HEK293 (cell line): ENCODE measurements at regions not wholly inside any gene's neighbourhood (a gene's known extent, or its start where the extent isn't known, plus 50 kb on each side); places are given as distances from the start of the nearest gene placed in this dataset.

Experiments used
- CTCF ChIA-PET: fragments of 350-600 bp; formaldehyde crosslinking; extraction: SDS; loops from one replicate; lab custom pipeline; 2021; ENCODE audit warnings: antibody characterized with exemption; lab: Yijun Ruan, JAX
- POLR2A ChIA-PET: fragments of 300-600 bp; formaldehyde crosslinking; extraction: SDS; loops from one replicate; lab custom pipeline; 2020; ENCODE audit warnings: antibody characterized with exemption, inconsistent platforms; lab: Yijun Ruan, JAX
- H3K27ac ChIP-seq: fragments of 200-500 bp; sonication (Bioruptor generic); 2 replicates; pipeline ENCODE4 v1.5.1; 2014; ENCODE audit warnings: low read depth, low read length, control low read depth, inconsistent platforms; ENCODE audit errors: extremely low read depth
- H3K36me3 ChIP-seq, 2 experiments: fragments of 200-500 bp in 1 of 2; sonication (Bioruptor generic) in 1 of 2; 1 replicate in 1 of 2; 2 replicates in 1 of 2; pipeline ENCODE4 v1.5.1; 2014 to 2017; ENCODE audit warnings: inconsistent platforms in 2 of 2, low read length in 2 of 2; ENCODE audit not compliant: control insufficient read depth in 2 of 2, insufficient read depth in 1 of 2
- H3K4me1 ChIP-seq: fragments of 200-500 bp; sonication (Bioruptor generic); 2 replicates; pipeline ENCODE4 v1.5.1; 2014; ENCODE audit warnings: mild to moderate bottlenecking, low read length, inconsistent platforms; ENCODE audit not compliant: control insufficient read depth, insufficient read depth
- H3K4me3 ChIP-seq: 2 replicates; pipeline ENCODE4 v1.5.1; 2011; ENCODE audit warnings: low read depth, mild to moderate bottlenecking, control low read depth, low read length, moderate library complexity
- H3K9me3 ChIP-seq: fragments of 200-500 bp; sonication (Bioruptor generic); 2 replicates; pipeline ENCODE4 v1.5.1; 2014; ENCODE audit warnings: low read depth, low read length, inconsistent platforms; ENCODE audit not compliant: control insufficient read depth, insufficient read depth
- GLI4 ChIP-seq: fragments of 450-650 bp; formaldehyde crosslinking; IDR thresholded peaks from 2 replicates; pipeline ENCODE4 v1.5.1; 2016; ENCODE audit warnings: missing biosample characterization, missing genetic modification characterization
- KLF7 ChIP-seq: fragments of 450-650 bp; formaldehyde crosslinking; IDR thresholded peaks from 2 replicates; pipeline ENCODE4 v1.5.1; 2016; ENCODE audit warnings: missing biosample characterization, missing genetic modification characterization, borderline replicate concordance
- WT1 ChIP-seq: fragments of 450-650 bp; formaldehyde crosslinking; IDR thresholded peaks from 2 replicates; pipeline ENCODE4 v1.5.1; 2016; ENCODE audit warnings: missing biosample characterization, missing genetic modification characterization
- ZBTB21 ChIP-seq: fragments of 450-650 bp; formaldehyde crosslinking; IDR thresholded peaks from 2 replicates; pipeline ENCODE4 v1.5.1; 2017; ENCODE audit warnings: missing biosample characterization, missing genetic modification characterization
- ZNF10 ChIP-seq: fragments of 450-650 bp; formaldehyde crosslinking; IDR thresholded peaks from 2 replicates; pipeline ENCODE4 v1.5.1; 2017; ENCODE audit warnings: missing biosample characterization, missing genetic modification characterization
- ZNF148 ChIP-seq: fragments of 450-650 bp; formaldehyde crosslinking; IDR thresholded peaks from 2 replicates; pipeline ENCODE4 v1.5.0; 2017; ENCODE audit warnings: missing biosample characterization, missing genetic modification characterization, borderline replicate concordance
- ZNF354C ChIP-seq: fragments of 450-650 bp; formaldehyde crosslinking; IDR thresholded peaks from 2 replicates; pipeline ENCODE4 v1.5.1; 2016; ENCODE audit warnings: missing biosample characterization, missing genetic modification characterization, low read depth, borderline replicate concordance
- ZNF426 ChIP-seq: fragments of 450-650 bp; formaldehyde crosslinking; IDR thresholded peaks from 2 replicates; pipeline ENCODE4 v1.5.1; 2017; ENCODE audit warnings: missing biosample characterization, missing genetic modification characterization, mild to moderate bottlenecking, inconsistent platforms, moderate library complexity
- ZNF473 ChIP-seq: fragments of 450-650 bp; formaldehyde crosslinking; IDR thresholded peaks from 2 replicates; pipeline ENCODE4 v1.5.1; 2017; ENCODE audit warnings: missing biosample characterization, missing genetic modification characterization
- ZNF521 ChIP-seq: fragments of 450-650 bp; formaldehyde crosslinking; IDR thresholded peaks from 2 replicates; pipeline ENCODE4 v1.5.1; 2017; ENCODE audit warnings: missing biosample characterization, mild to moderate bottlenecking, missing genetic modification characterization
- ZNF544 ChIP-seq: fragments of 450-650 bp; formaldehyde crosslinking; IDR thresholded peaks from 2 replicates; pipeline ENCODE4 v1.5.0; 2017; ENCODE audit warnings: missing biosample characterization, missing genetic modification characterization
- ZNF558 ChIP-seq: fragments of 450-650 bp; formaldehyde crosslinking; IDR thresholded peaks from 2 replicates; pipeline ENCODE4 v1.5.1; 2016; ENCODE audit warnings: missing biosample characterization, missing genetic modification characterization
- ZNF621 ChIP-seq: fragments of 450-650 bp; formaldehyde crosslinking; IDR thresholded peaks from 2 replicates; pipeline ENCODE4 v1.5.1; 2017; ENCODE audit warnings: missing biosample characterization, missing genetic modification characterization
- ZNF623 ChIP-seq: fragments of 450-650 bp; formaldehyde crosslinking; IDR thresholded peaks from 2 replicates; pipeline ENCODE4 v1.5.1; 2016; ENCODE audit warnings: missing biosample characterization, missing genetic modification characterization
- TF ChIP-seq, protein P1 (sequence below): fragments of 450-650 bp; IDR thresholded peaks from 2 replicates; pipeline ENCODE4 v1.5.1; 2018; ENCODE audit warnings: missing biosample characterization, mild to moderate bottlenecking, missing genetic modification characterization

DNA sequence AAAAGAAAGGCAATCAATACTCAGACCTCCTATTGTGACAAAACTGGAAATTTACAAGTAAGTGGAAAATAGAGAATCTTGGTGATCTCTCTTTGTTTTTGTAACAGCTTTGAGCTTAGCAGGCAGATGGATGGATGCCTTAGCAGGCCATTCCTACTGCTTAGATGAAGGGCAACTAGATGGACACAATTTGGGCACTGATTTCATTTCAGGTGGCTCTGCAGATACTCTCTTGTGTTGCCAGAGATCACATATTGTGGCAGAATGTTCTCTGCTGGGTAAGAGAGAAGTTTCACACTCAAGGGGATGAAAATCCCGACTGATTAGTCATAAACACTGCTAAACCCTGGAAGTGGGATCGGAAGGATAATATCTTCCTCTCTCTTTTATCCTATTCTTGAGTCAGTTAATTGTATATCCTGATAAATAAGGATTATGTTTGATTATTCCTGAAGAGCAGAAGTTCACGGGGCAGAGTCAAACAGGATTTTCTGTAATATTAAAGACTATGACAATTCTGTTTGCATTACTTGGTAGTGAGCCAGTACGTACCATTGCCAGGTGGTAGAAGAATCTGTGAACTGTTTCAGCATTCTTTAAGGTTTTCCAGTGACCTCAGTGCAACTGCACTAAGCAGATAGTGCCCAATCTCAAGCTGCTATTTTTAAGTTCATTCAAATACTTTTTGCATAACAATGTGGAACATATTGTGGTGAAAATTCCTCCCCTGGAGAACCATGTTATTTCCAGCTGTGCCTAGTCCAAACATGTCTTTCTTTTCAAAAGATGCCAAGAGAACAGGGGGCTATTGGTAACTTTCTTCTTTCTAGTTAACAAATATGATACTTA is 974.3 kb downstream of the FSTL5 start:
- ChIA-PET CTCF (no interaction called here), POLR2A (no interaction called here)
- no peak overlapping the region for H3K4me3 ChIP-seq
- H3K36me3 ChIP-seq, result no peaks in the 10 kb centered on the region
- no peak overlapping the region for H3K27ac ChIP-seq
- TF ChIP-seq ZNF473 (tag by site-specific recombination) (no peak), ZNF521 (tag by site-specific recombination) (no peak)
- TF ChIP-seq, all 188 proteins: peak for 0
- Histone ChIP-seq H3K4me1 (no peaks in the 10 kb centered on the region), H3K9me3 (no peaks in the 10 kb centered on the region)

GRCh38 chr4:161188578-161188977 is 975.2 kb downstream of the FSTL5 start:
- no peaks in the 10 kb centered on the region for H3K9me3 ChIP-seq

DNA sequence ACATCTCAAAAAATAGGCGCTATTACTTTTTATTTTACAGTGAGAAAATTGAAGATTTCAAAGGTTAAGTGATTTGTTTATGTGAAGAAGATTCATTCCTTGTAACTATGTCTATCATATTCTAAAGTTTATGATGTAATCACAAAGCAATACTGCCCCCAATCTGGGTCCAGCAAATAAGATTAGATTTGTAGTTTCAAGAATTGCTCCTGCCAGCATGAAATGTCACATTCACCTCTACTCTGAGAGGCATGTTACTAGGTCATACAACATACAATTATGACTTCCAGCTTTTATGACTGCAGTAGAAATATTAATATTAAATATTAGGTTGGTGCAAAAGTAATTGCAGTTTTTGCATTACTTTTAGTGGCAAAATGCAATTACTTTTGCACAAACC is 976.2 kb downstream of the FSTL5 start:
- ChIA-PET POLR2A (no interaction called here), CTCF (interaction anchor here (0.9 kb wide), 1 partner anchor 13 kb away, joined by 3 read pairs; no protein-coding TSS in a partner anchor)
- Histone ChIP-seq H3K4me3 (no peak overlapping the region), H3K36me3 (no peaks in the 10 kb centered on the region), H3K27ac (no peak overlapping the region), H3K4me1 (no peaks in the 10 kb centered on the region), H3K9me3 (no peaks in the 10 kb centered on the region)
- TF ChIP-seq ZNF473 (tag by site-specific recombination) (no peak), ZNF621 (tag by site-specific recombination) (no peak), ZNF10 (tag by site-specific recombination) (no peak), ZNF623 (tag by site-specific recombination) (no peak)

More at GRCh38 chr4:161188578-161188977, 975.2 kb downstream of the FSTL5 start:
- H3K4me1 ChIP-seq, result no peaks in the 10 kb centered on the region
- TF ChIP-seq ZNF558 (tag by site-specific recombination) (no peak), ZNF426 (no peak), KLF7 (tag by site-specific recombination) (no peak), ZNF354C (tag by site-specific recombination) (no peak), ZNF544 (no peak), WT1 (tag by site-specific recombination) (no peak), GLI4 (tag by site-specific recombination) (no peak), ZBTB21 (tag by site-specific recombination) (no peak), ZNF148 (tag by site-specific recombination) (no peak)
- TF ChIP-seq, protein P1, sequence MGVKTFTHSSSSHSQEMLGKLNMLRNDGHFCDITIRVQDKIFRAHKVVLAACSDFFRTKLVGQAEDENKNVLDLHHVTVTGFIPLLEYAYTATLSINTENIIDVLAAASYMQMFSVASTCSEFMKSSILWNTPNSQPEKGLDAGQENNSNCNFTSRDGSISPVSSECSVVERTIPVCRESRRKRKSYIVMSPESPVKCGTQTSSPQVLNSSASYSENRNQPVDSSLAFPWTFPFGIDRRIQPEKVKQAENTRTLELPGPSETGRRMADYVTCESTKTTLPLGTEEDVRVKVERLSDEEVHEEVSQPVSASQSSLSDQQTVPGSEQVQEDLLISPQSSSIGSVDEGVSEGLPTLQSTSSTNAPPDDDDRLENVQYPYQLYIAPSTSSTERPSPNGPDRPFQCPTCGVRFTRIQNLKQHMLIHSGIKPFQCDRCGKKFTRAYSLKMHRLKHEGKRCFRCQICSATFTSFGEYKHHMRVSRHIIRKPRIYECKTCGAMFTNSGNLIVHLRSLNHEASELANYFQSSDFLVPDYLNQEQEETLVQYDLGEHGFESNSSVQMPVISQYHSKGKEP (tag by site-specific recombination), result no peak
- no peak overlapping the region for H3K27ac ChIP-seq
- H3K36me3 ChIP-seq, result no peaks in the 10 kb centered on the region
- POLR2A ChIA-PET, result no interaction called here
- CTCF ChIA-PET, result no interaction called here
- H3K4me3 ChIP-seq, result no peak overlapping the region
